Femur (tissue), 1 donor: ENCODE measurements at regions not wholly inside any gene's neighbourhood (a gene's known extent, or its start where the extent isn't known, plus 50 kb on each side); places are given as distances from the start of the nearest gene placed in this dataset.
"Not testable (repeated sequence)": the region's sequence is repeated elsewhere in the genome, so short reads cannot be mapped to it uniquely, and the experiment has no call there.

Source experiments
- DNase-seq: peaks from one replicate; pipeline ENCODE4 v3.0.0-alpha.2; 2017

- DNase-seq: no peak
Measured at GRCh38 chr13:82480415-82480814, 1401.9 kb downstream of the SLITRK1 start.

DNA sequence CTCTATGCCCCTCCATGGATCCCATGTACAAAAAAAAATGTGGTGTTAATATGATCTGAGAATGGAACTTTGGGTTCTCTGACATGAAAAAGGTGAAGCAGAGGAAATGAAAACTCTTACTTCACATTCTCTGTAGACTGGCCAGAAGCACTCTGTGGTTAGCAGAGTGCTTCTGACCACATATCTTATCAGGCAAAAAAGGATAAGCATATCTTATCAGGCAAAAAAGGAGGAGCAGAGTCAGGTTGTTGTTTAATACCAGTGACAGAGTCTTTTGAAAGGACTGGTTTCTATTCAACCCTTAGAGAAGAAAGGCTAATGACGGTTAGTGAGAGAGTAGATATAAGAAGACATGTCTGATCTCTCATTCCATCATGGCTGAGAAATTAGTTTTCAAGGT is 1404.8 kb downstream of the SLITRK1 start:
- no peak for DNase-seq

DNA sequence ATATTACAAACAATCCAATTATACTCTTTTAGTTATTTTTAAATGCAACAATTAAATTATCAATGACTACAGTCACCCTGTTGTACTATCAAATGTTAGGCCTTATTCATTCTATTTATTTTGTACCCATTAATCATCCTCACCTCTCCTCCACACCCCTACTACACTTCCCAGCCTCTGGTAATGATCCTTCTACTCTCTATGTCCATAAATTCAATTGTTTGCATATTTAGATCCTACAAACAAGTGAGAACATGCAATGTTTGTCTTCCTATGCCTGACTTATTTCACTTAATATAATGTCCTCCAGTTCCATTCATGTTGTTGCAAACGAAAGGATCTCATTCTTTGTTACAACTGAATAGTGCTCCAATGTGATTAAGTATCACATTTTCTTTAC is 1414.6 kb downstream of the SLITRK1 start:
- no peak for DNase-seq

GRCh38 chr13:82459575-82459974 is 1422.7 kb downstream of the SLITRK1 start:
- not testable (repeated sequence) for DNase-seq

- no peak for DNase-seq
Measured at GRCh38 chr13:82458169-82458568, 1424.1 kb downstream of the SLITRK1 start.

GRCh38 chr13:82457548-82457947 is 1424.7 kb downstream of the SLITRK1 start:
- DNase-seq: not testable (repeated sequence)

DNA sequence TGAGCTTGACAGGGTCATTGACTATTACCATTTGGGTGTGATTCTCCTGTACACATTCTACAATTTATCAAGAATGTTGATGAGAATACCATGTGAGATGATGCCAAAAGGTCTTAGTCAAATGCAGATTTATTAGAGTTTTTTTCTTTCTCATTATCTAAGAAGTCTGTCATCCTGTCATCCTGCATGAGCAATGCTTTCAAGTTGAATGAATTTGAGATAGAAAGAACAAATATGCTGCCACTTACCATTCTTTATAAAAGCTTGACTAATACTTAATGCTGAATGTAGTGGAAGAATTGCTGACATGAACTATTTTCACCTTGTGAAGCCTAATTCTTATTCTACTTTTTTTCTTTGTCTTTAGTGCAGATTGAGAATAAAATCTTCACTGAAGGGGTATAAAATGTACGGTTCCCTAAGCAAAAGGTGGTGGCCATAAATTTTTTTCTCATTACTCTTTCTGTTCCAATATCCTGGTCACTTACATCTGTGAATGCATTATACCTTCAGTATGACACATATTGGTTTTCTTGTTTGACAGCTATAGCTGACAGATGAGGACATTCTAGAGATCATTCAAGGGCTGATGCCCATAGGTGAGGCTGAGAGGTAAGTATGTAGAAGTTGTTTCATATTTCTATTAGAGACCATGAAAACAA is 1434.7 kb downstream of the SLITRK1 start:
- no peak for DNase-seq

DNA sequence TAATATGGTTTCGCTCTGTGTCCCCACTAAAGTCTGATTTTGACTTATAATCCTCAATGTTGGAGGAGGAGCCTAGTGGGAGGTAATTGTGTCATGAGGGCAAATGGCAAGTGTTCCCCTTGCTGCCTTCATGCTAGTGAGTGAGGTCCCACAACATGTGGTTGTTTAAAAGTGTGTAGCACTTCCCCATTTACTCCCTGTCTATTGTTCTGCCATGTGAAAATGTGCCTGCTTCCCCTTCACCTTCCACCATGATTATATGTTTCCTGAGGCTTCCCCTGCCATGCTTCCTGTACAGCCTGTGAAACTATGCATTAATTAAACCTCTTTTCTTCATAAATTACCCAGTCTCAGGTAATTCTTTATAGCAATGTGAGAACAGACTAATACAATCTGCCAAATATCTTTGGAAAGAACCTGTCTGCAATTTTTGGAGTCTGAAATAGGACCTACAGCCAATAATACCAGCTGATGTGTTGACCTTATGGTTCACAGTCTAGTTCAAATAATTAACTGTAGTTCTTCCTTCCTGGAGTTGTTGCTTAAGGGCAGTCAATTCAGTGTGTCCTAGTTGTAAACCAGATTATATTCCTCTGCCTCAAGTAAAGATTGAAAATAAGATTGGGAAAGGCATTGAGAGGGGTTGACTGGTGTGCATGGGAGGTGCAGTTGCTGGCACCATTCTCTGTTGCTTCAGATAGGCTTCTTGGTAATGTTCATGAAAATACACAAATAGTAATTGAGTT is 1442.9 kb downstream of the SLITRK1 start:
- no peak for DNase-seq

DNA sequence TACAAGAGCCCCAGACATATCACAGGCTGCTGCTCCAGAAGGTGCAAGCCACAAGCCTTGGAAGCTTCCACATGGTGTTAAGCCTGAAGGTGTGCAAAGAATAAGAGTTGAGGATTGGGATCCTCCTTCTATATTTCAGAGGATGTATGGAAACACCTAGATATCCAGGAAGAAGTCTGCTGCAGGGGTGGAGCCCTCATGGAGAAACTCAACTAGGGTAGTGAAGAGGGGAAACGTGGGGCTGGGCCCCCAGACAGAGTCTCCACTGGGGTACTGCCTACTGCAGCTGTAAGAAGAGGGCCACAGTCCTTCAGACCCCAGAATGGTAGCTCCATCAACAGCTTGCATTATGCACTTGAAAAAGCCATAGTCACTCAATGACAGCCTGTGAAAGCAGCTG is 1444.0 kb downstream of the SLITRK1 start:
- DNase-seq: no peak

DNA sequence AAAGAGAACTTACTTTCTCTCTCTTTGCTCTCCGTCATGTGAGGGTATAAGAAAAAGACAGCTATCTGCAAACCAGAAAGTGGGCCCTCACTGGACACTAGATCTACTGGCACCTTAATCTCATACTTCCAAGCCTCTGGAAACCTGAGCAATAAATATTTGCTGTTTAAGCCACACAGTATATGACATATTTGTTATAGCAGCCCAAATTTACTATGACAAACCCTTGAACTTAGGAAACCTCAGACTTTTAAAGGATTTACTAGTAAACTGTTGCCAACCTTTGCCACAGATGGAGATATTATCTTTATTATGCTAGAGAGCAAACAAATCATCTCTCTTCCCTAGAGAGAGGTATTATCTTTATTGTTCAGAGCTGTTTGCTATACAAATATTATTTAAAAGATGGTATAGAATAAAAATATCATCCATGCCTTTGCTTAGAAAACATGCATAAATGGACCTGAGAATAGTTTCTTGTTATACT is 1446.1 kb downstream of the SLITRK1 start:
- DNase-seq: no peak

- DNase-seq: no peak
Measured at GRCh38 chr13:82432949-82433348, 1449.3 kb downstream of the SLITRK1 start.

- no peak for DNase-seq
Measured at GRCh38 chr13:82412749-82413148, 1469.5 kb downstream of the SLITRK1 start.

GRCh38 chr13:82407321-82407720 is 1475.0 kb downstream of the SLITRK1 start:
- no peak for DNase-seq

- no peak for DNase-seq
Measured at GRCh38 chr13:82374719-82375118, 1507.6 kb downstream of the SLITRK1 start.

DNA sequence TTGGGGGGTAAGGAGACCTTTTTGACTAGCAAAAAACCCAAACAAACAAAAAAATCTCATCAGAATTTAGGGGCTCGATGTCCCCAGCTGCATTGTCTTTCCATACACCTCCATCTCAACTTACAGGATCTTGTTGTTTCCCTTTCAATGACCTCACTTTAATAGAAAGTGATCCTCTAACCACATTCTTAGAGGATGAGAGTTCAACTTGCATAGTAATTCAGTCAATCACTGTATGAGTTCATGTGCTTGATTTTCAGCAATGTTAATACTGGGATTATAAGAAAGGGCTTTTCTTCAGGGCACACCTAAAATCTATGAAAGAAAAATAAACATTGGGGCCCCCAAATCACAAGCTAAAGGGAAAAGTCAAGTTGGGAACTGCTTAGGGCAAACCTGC is 1512.0 kb downstream of the SLITRK1 start:
- no peak for DNase-seq

DNA sequence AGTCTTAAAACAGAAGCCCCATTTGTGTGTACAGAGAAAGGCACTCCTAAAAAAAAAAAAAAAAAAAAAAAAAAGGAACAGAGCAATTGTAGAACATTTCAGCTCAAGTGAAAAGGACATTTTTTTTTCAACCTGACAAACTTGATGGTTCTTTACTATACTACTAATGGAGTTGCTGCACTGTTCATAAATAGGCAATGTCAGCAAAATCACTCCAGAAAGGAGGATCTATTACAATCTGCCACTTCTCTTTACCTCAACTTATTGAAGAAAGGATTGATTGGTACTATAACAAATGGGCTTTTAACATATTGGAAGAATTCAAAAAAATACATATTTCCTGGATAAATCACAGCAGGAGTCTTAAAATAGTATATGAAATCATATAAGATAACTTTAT is 1517.7 kb downstream of the SLITRK1 start:
- no peak for DNase-seq

DNA sequence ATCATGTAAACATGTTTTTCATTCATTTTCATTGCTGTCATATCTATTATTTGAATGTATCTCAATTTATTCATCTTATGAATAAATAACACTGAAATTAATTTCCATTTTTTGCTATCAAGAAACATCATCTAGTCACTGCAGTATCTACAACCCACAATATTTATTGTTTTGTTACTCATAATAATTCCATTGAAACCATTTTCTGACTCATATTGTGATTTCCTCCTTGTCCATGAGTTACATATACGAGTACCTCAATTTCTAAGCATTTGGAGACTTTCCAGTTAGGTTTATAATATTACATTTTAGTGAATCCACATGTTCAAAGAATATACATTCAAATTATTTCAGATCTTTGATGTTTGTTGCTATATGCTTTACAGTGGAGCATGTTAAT is 1524.0 kb downstream of the SLITRK1 start:
- DNase-seq: no peak

DNA sequence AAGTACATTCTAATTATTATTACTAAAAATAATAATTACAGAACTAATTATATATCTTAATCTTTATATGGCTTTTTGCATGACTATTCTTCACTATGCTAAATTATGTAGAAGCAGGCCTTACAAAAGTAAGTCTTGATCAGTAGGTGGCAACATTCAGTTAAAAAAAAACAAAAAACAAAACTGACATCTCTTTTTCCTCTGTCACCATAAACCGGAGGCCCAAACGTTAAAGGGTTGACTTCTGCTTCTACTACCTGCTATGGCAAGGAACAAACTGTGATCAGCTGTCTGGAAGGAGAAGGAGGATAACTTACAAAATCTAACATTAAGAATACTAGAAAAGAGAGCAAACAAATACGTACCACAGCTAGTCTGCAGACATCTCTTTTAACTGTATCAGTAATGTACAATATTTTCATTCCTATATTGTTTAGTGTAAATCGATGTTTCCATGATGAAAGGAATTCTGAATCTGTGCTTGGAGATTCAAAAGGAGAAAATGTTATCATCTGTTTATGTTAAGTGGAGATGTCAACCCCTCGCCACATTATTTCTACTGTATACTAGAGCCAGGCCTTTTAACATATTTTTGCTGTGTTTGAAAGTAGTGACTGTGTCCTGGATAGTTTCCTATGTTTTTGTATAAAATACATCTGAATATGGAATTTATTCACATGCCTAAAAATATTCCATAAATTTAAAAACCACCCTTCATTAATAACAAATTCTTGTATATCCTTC is 1525.4 kb downstream of the SLITRK1 start:
- no peak for DNase-seq

GRCh38 chr13:82344867-82345266 is 1537.4 kb downstream of the SLITRK1 start:
- DNase-seq: no peak

DNA sequence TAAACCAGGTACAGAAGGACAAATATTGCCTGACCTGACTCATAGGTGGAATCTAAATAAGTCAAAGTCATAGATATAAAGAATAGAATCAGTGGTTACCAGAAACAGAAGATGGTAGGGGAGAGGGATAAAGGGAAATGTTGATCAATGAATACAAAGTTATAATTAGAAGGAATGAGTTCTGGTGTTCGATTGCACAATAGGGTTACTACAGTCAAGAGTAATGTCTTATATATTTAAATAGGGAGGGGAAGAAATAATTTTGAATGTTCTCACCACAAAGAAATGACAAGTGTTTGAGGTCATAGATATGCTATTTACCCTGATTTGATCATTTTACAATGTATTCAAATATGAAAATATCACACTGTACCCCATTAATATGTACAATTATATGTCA is 1541.2 kb downstream of the SLITRK1 start:
- no peak for DNase-seq

DNA sequence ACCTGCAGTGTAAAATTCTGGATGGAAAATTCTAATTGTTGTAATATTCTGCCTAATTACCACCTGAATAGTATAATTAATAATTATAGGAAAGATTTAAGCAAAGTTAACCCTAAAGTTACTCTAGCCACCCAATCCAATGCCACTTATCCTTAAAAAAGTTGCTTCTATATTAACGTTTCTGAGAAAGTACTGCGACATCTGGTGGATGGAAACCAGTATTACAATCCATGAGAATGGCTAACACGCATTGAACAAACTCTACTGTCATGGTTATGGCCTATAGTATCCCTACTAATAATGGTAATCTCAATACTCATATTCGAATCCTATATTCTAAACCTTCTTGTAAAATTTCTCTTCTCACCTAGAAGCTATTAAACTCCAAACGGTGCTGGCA is 1551.8 kb downstream of the SLITRK1 start:
- DNase-seq: no peak

DNA sequence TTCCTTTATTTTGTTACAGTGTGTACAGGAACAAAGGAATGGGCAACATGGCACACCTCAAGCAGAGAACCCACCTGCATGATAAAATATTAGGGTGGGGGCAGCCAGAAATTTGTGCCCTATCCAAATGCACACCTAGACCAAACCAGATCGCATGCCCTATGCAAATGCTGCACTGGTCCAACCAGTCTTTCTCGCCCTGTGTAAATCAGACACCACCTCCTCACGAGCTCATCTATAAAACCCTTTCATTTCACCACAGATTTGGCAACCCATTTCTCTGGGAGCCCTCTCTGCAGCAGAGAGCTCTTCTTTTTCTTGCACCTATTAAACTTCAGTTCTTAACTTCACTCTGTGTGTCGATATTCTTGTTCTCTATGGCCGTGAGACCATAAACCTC is 1559.2 kb downstream of the SLITRK1 start:
- no peak for DNase-seq

DNA sequence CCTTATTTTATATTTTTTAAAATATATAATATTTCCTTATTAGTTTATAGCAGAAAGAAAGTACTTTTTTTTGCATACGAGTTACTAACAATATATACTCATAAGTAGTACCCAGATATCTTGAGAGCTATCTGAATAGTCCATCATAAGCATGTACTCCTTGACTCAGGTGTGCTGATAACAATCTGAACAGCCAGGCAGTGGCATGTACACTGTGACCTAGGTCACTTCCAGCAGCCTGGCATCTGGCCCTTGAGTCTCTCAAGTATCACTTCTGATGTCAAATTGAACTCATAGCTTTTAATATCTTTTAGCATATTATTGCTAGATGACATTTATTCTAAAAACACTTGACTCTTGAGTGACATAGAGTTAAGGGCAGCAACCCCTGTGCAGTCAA is 1576.7 kb downstream of the SLITRK1 start:
- no peak for DNase-seq

GRCh38 chr13:82298106-82298505 is 1584.2 kb downstream of the SLITRK1 start:
- DNase-seq: no peak
